ENCODE measurements at regions not wholly inside any gene's neighbourhood (a gene's known extent, or its start where the extent isn't known, plus 50 kb on each side); places are given as distances from the start of the nearest gene placed in this dataset.
"Not testable (repeated sequence)": the region's sequence is repeated elsewhere in the genome, so short reads cannot be mapped to it uniquely, and the experiment has no call there.

DNA sequence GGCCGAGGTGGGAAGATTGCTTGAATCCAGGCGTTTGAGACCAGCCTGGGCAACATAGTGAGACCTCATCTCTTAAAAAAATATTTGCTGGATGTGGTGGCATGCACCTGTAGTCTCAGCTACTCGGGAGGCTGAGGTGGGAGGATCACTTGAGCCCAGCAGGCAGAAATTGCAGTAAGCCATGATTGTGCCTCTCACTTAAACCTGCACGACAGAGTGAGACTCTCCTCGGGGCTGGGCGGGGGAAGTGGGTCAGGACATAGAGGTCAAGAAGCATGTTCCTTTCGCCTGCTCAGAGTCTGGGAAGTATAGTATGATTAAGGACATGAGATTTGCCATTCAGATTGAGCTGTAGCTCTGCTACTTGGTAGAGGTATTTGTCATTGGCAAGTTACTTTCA is 52.3 kb downstream of the SEPTIN7 start:
- not testable (repeated sequence) for TF ChIP-seq GABPA (IDR thresholded peaks at IDR 0.05; ENCODE audit: low read depth); NFIC (IDR thresholded peaks at IDR 0.05; ENCODE audit: borderline replicate concordance); YY1 (IDR thresholded peaks at IDR 0.05; ENCODE audit: low read depth); RAD21 (IDR thresholded peaks at IDR 0.05; ENCODE audit: low read length); CHD2 (IDR thresholded peaks at IDR 0.05; ENCODE audit: low read length, partially characterized antibody); NRF1 (IDR thresholded peaks at IDR 0.05; ENCODE audit: low read depth, low read length); USF2 (IDR thresholded peaks at IDR 0.05; ENCODE audit: borderline replicate concordance, low read depth, low read length); MAX (IDR thresholded peaks at IDR 0.05; ENCODE audit: low read depth)
- TF ChIP-seq, protein P1, sequence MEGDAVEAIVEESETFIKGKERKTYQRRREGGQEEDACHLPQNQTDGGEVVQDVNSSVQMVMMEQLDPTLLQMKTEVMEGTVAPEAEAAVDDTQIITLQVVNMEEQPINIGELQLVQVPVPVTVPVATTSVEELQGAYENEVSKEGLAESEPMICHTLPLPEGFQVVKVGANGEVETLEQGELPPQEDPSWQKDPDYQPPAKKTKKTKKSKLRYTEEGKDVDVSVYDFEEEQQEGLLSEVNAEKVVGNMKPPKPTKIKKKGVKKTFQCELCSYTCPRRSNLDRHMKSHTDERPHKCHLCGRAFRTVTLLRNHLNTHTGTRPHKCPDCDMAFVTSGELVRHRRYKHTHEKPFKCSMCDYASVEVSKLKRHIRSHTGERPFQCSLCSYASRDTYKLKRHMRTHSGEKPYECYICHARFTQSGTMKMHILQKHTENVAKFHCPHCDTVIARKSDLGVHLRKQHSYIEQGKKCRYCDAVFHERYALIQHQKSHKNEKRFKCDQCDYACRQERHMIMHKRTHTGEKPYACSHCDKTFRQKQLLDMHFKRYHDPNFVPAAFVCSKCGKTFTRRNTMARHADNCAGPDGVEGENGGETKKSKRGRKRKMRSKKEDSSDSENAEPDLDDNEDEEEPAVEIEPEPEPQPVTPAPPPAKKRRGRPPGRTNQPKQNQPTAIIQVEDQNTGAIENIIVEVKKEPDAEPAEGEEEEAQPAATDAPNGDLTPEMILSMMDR (IDR thresholded peaks at IDR 0.05): not testable (repeated sequence)

All from SK-N-SH (cell line).